ENCODE measurements at regions not wholly inside any gene's neighbourhood (a gene's known extent, or its start where the extent isn't known, plus 50 kb on each side); places are given as distances from the start of the nearest gene placed in this dataset.

DNA sequence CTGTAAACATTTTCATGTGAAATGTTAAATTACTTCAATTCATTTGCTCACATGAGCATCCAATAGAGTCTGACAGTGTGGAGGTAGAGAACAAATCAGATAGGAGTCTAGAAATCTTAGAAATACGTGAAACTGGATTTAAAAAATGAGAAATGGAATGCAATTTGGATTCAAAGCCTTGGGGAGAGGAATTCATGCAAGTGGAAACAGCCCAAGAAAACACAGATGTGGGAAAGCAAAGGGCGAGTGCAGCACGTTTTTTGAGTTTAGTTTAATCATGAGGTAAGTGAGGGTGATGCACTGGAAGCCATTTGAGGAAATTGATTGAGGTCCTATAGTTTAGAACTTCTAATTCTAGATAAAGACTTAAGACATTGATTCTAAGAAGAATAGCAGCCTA is 434.7 kb downstream of the C3orf38 start:
- no peak for TF ChIP-seq CTCF (IDR thresholded peaks at IDR 0.05)
- TF ChIP-seq POLR2A (IDR thresholded peaks at IDR 0.05): no peak
- no peak for TF ChIP-seq POLR2AphosphoS5 (IDR thresholded peaks at IDR 0.05)

Data from prostate gland (tissue), 2 donors.